Colonic mucosa (tissue), 4 donors: ENCODE measurements at regions not wholly inside any gene's neighbourhood (a gene's known extent, or its start where the extent isn't known, plus 50 kb on each side); places are given as distances from the start of the nearest gene placed in this dataset.

Experiments used
- DNase-seq: peaks from one replicate; pipeline ENCODE4 v3.0.0-alpha.2; 2020
- H3K27ac ChIP-seq: fragments of 200-600 bp; one replicate; pipeline ENCODE4 v1.8.0; 2021
- H3K27me3 ChIP-seq: fragments of 200-600 bp; one replicate; pipeline ENCODE4 v1.8.0; 2021
- H3K36me3 ChIP-seq: fragments of 200-600 bp; one replicate; pipeline ENCODE4 v1.8.0; 2021
- H3K4me1 ChIP-seq: fragments of 200-600 bp; one replicate; pipeline ENCODE4 v1.8.0; 2021; ENCODE audit warnings: mild to moderate bottlenecking
- H3K4me3 ChIP-seq: fragments of 200-600 bp; one replicate; pipeline ENCODE4 v1.8.0; 2021
- H3K9ac ChIP-seq, 2 donors: one replicate each; pipeline ENCODE4 v1.7.0; 2013; ENCODE audit warnings: control low read depth in 2 of 2, low read depth in 2 of 2, low read length in 2 of 2
- H3K9me3 ChIP-seq: fragments of 200-600 bp; one replicate; pipeline ENCODE4 v1.8.0; 2021
- CTCF ChIP-seq: fragments of 200-600 bp; IDR thresholded peaks from one replicate; pipeline ENCODE4 v1.8.0; 2022; ENCODE audit warnings: antibody characterized with exemption, mild to moderate bottlenecking
- intact Hi-C: fragments of 100-400 bp; cut with DNase I; formaldehyde crosslinking; loops from one replicate; pipeline ENCODE4 v1.14.1; 2022
- donor health status: healthy.
- donor health status: DM: no; HTN: no; CAD: no.
- donor health status: DM: no; HTN: no; CAD: no.

GRCh38 chr2:120441744-120442471 lies 96.0 kb downstream of the INHBB start:
- Histone ChIP-seq H3K27me3 (peaks cover 9% of the 10 kb centered on the region), H3K9ac (no peak overlapping the region), H3K4me3 (peak overlapping the region; percentile 41), H3K4me1 (peaks cover 4% of the 10 kb centered on the region), H3K27ac (no peak overlapping the region), H3K9me3 (no peaks in the 10 kb centered on the region), H3K36me3 (no peaks in the 10 kb centered on the region)
- DNase-seq, result peak; percentile 49
- no peak for TF ChIP-seq CTCF
- intact Hi-C loops, result no loop called here

GRCh38 chr2:120442541-120442922 lies 96.6 kb downstream of the INHBB start:
- H3K4me1 ChIP-seq, result peaks cover 4% of the 10 kb centered on the region
- intact Hi-C loops, result no loop called here
- peak overlapping the region in 1 of 2 donors; percentile 14 for H3K9ac ChIP-seq
- H3K27me3 ChIP-seq, result peaks cover 9% of the 10 kb centered on the region
- no peak overlapping the region for H3K27ac ChIP-seq
- no peaks in the 10 kb centered on the region for H3K36me3 ChIP-seq
- DNase-seq, result no peak
- H3K4me3 ChIP-seq, result peak overlapping the region; percentile 41
- H3K9me3 ChIP-seq, result no peaks in the 10 kb centered on the region
- no peak for TF ChIP-seq CTCF

- peak overlapping the region in 1 of 2 donors; percentile 14 for H3K9ac ChIP-seq
- no peak overlapping the region for H3K27ac ChIP-seq
- intact Hi-C loops, result no loop called here
Observed at GRCh38 chr2:120442923-120443571, 97.1 kb downstream of the INHBB start.

GRCh38 chr2:120443946-120444345 lies 98.0 kb downstream of the INHBB start:
- peaks cover 9% of the 10 kb centered on the region for H3K27me3 ChIP-seq
- DNase-seq, result no peak
- no peak overlapping the region for H3K27ac ChIP-seq
- no peak overlapping the region for H3K9ac ChIP-seq
- H3K9me3 ChIP-seq, result no peaks in the 10 kb centered on the region
- no peaks in the 10 kb centered on the region for H3K36me3 ChIP-seq
- TF ChIP-seq CTCF, result no peak
- intact Hi-C loops, result no loop called here
- H3K4me1 ChIP-seq, result peaks cover 4% of the 10 kb centered on the region
- no peak overlapping the region for H3K4me3 ChIP-seq

More at GRCh38 chr2:120442923-120443571, 97.1 kb downstream of the INHBB start:
- peak; percentile 89 for DNase-seq
- Histone ChIP-seq H3K4me3 (peak overlapping the region; percentile 41), H3K27me3 (peaks cover 9% of the 10 kb centered on the region), H3K9me3 (no peaks in the 10 kb centered on the region), H3K36me3 (no peaks in the 10 kb centered on the region), H3K4me1 (peaks cover 4% of the 10 kb centered on the region)
- TF ChIP-seq CTCF, result no peak

- H3K27ac ChIP-seq, result no peak overlapping the region
- no peak overlapping the region for H3K9ac ChIP-seq
- DNase-seq, result no peak
- H3K4me3 ChIP-seq, result no peak overlapping the region
- peaks cover 4% of the 10 kb centered on the region for H3K4me1 ChIP-seq
- intact Hi-C loops, result no loop called here
- H3K36me3 ChIP-seq, result no peaks in the 10 kb centered on the region
- H3K27me3 ChIP-seq, result peaks cover 9% of the 10 kb centered on the region
- TF ChIP-seq CTCF, result no peak
- no peaks in the 10 kb centered on the region for H3K9me3 ChIP-seq
Observed at GRCh38 chr2:120444691-120445240, 98.8 kb downstream of the INHBB start.
